SH-SY5Y (cell line): ENCODE measurements at regions not wholly inside any gene's neighbourhood (a gene's known extent, or its start where the extent isn't known, plus 50 kb on each side); places are given as distances from the start of the nearest gene placed in this dataset.

ENCODE experiments used
- GATA2 ChIP-seq: IDR thresholded peaks from 2 replicates; pipeline ENCODE4 v1.6.1; 2011; ENCODE audit warnings: mild to moderate bottlenecking, low read depth, low read length
- GATA3 ChIP-seq: IDR thresholded peaks from 2 replicates; pipeline ENCODE4 v1.6.1; 2011; ENCODE audit warnings: low read depth, mild to moderate bottlenecking, low read length, moderate library complexity

DNA sequence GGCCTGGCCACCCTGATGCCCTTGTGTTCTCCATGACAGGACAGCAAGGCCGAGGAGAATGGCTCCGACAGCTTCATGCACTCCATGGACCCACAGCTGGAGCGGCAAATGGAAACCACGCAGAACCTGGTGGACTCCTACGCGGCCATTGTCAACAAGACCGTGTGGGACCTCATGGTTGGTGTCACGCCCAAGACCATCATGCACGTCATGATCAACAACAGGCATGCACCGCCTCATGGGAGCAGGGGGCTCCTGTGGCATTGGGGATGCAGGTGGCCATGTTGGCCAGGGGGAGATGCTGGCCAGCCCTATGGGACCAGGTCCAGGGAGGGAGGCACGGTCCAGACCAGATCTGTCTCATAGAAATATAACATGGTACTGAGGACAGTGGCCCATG lies 62.9 kb downstream of the GOLGA8B start:
- TF ChIP-seq GATA2 (no peak), GATA3 (no peak)
